AG20443 (cell line): ENCODE measurements at regions not wholly inside any gene's neighbourhood (a gene's known extent, or its start where the extent isn't known, plus 50 kb on each side); places are given as distances from the start of the nearest gene placed in this dataset.

Experiments
- DNase-seq: peaks from one replicate; pipeline ENCODE4 v3.0.0; 2012; ENCODE audit warnings: low spot score, mixed read lengths

DNA sequence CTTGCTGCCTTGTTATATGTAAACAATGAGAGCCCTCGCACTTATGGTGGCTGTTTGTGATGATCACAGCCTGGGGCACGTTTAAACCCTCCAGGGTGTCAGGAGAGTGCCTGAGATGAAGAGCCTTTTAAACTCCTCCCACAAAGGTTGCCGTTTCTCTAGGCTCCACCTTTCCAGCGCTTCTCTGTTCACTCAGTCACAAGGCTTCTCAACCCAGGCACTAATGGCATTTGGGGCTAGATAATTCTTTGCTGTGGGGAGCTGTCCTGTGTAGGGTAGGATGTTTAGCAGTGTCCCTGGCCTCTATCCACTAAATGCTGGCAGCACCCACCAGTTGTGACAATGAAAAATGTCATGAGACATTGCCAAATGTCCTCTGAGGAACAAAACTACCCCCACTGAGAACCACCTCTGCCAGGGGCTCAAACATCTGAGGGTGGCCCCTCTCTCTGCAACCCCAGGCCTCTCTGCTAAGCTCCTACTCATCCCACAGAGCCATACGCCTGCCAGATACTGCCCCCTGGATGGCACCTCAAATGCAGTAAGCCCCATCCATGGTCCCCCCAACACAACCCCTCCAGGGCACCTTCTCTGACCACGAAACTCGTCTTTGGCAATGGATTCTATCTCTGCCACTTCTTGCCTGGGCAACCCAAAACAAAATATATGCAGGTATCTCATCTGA, 144.3 kb upstream of the ZMIZ1 start:
- DNase-seq = no peak

- no peak for DNase-seq
Measured at GRCh38 chr10:78925275-78925674, 143.5 kb upstream of the ZMIZ1 start.

DNA sequence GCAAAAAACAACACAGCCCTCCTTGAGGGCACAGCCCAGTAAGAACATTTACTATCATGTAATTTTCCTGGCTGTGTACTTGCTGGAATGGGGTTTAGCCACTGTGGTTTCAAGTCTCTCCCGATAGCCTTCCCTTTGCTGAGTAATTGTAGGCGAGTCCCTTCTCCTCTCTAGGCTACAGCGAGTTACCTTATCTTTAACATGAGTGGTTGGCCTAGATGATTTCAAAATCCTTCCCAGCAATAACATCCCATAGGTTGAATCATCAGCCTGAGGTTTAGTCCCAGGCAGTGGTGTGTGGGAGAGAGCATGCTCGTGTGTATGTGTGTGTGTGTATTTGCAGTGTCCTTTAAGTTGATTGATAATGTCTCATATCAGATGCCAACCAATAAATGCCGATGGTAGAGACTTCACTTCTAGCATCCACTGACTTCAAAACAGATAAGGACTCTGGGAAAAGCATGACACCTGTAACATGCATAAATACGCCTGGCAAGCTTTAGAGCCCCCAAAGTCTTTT, 142.9 kb upstream of the ZMIZ1 start:
- peak; percentile 89 for DNase-seq

DNA sequence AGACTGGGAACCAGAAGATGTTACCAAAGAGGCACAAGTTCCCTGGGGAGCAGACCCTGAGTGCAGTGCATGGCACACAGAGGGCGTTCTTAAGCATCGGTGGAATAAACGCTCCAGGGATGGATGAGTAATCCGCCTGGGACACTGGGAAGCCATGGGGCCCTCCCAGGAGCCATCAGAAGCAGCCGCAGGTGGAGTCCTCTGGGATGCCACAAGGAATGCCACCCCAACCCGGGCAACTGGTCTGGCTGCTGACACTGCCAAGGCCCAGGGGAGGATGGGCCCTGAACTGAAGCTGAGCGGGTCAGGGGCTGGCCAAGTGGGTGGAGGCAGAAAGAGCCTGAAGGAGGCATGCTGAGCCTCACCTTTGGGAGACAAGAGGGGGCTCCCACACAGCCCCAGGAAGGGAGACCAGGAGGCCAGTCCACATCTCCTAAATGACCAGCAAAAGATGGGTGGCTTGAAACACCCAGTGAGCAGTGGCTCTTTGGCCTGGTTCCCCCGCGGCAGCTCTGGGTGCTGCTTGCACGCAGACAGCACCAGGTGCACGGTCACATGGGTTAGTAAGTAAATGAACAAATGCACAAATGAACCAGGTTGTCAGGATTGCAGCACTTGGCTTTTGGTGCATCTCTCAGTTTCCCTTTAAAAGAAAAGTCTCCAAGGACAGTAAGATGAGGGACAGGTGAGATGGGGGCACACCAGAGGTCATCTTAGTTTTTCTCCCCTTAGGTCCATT, 141.3 kb upstream of the ZMIZ1 start:
- no peak for DNase-seq

- no peak for DNase-seq
Measured at GRCh38 chr10:78928330-78928729, 140.4 kb upstream of the ZMIZ1 start.

DNA sequence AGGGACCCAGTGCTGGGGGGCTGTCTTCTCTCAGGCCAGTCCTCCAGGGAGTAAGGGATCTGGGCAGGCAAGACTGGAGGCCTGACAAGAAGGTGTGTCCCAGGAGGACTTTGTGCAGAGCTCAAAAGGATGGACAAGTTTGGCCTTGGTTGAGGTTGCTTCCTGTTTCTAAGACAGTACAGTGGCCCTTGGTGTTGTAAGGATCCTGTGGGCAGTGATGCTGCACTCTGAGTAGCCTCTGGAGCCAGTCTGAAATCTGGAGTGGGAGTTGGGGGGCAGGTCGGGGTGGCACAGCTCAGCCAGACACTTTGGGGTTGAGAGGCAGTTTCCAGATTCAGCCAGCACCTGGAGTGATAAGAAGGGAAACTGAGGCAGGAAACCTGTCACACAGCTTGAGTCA, 139.2 kb upstream of the ZMIZ1 start:
- DNase-seq = no peak

DNA sequence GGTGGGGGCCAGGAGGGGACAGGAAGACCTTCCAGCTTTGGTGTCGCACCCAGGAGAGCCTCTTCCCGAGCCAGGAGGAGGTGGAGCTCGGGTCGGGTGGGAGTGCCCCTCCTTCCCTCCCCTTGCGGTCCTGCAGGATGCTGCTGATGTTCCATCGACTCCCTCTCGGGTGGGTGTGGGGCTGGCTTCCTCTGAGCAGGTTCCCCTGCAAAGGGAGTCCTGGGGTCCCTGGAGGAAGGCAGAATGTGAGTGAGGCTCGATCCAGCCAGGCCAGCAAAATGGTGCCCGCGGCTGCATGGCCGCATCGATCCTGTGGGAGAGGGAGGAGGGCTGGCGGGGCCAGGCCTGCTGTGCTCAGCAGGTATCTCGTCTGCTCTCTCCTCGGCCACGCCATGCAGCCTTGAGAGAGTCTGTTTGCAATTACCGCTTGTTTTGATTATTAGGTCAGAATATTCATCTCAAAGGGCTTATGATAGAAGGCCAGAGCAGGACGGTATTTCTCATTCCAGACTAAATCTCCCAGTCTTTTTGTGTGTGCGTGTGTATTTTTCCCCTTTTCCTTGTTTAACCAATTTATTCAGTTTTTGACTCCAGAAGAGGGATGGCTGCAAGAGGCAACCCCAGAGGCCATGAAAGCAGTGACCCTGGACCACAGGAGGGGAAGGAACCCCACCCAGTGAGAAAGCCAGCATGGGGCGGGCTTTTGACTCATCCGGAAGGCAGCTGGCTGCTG, 137.3 kb upstream of the ZMIZ1 start:
- peak; percentile 93 for DNase-seq

DNA sequence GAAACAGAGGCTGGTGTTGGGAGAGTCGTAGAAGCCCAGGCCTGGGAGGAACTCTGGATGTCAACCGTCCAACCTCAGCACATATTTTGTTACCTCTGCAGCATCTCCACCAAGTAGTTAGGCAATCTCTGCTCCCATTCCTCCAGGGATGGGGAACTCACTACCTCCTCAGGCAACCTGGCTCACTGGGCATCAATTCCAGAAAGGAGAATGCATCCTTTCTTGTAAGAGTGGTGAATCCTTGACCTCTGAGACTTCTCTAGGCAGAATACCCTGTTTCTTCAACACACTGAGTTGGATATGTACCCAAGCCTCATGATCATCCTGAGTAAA, 136.7 kb upstream of the ZMIZ1 start:
- no peak for DNase-seq

DNA sequence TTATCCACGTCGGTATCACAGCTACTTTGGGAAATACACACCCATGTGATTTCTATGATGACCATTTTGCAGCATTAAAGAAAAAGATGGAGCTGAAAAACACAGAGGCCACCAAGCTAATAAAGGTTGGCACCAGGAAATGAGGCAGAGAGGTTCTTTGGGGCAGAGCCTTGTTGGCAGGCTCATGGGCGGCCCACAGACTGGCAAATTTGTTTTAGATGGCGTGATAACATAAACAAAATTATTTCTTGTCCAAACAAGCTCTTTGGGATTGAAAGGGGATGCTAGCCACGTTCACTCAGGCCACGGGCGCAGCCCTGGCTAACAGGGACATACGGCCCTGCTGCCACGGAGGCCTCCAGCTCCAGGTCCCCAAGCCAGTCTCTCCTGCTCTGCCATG, 135.9 kb upstream of the ZMIZ1 start:
- no peak for DNase-seq

DNA sequence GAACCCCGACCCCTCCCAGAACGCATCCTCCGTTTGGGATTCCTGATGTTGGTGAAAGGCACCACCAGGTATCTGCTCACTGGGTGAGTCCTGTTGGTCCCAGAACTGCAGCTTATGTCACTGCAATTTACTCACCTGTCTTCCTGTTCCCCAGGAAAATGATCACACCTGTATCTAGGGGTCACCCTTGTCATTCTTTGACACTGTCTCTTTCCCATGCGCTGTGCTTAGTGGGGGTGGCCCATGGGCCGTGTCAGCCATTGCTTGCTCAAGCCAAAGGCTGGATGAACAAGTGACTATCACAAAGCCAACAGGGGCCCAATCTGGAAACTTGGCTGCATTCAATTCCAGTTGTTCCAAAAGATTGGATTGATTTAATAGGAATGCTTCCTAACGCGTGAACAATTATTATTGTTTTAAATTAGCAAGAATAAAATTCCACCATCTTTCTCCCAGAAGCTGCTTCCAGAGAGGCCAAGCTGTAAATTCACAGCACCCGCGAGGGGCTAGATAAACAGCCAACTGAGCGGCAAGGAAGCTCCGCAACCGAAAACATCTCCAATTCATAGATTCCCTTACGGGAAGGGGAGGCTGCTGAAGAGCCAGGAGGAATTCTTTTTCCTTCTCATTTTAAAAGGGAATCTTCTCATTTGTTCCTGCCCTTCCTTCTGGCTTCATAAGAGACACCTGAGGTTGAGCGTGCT, 134.8 kb upstream of the ZMIZ1 start:
- DNase-seq = no peak

GRCh38 chr10:78934532-78934898, 134.3 kb upstream of the ZMIZ1 start:
- DNase-seq = peak; percentile 56

- no peak for DNase-seq
Measured at GRCh38 chr10:78934994-78935602, 133.7 kb upstream of the ZMIZ1 start.

DNA sequence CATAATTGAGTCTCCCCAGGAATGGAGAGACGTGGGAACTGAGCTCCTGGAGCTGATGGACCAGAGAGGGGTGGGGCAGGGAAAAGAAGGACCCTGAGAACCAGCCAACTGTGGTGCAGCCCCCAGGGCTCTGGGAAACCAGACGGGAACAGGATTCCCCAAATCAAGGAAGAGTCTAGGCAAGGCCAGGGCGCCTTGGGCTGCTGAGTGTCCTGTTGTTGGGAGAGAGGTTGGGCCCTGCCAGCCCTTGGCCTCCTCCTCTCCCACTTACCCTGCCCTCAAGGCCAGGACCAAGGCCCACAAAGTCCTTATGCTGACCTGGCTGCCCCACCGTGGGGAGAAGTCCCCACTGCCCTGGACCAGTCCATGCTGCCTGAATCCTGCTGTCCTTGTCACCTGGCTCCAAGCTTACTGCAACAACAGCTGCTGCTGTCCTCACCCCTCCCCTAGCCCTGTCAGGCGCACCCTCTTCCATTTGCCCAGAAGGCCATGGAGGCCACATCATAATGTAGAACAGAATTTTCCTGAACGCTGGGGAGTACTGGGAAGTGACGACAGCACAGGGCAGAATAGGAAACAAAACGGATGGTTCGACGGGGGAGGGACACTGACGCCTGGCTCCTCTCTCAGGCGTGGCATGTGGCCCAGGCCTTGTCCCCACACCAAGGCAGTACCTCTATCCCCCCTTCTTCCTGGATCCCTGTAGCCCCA, 132.9 kb upstream of the ZMIZ1 start:
- no peak for DNase-seq

GRCh38 chr10:78936412-78937342, 132.1 kb upstream of the ZMIZ1 start:
- DNase-seq = no peak

DNA sequence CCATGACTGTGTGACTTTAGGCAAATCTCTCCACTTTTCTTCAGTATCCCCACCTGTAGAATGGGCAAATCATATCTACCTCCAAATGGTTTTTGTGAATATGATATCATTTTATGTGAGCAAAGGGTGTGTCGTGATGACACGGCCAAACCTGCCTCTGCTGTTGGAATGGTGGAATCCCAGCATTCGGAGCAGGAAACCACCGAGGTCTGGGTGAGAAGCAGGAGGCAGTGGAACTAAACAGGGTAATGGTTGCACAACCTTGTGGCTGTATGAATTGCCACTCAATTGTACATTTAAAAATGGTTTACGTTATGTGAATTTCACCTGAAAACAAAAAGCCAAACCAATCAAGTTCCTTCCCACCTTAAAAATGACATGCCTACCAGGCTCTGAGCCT, 131.4 kb upstream of the ZMIZ1 start:
- DNase-seq = no peak

DNA sequence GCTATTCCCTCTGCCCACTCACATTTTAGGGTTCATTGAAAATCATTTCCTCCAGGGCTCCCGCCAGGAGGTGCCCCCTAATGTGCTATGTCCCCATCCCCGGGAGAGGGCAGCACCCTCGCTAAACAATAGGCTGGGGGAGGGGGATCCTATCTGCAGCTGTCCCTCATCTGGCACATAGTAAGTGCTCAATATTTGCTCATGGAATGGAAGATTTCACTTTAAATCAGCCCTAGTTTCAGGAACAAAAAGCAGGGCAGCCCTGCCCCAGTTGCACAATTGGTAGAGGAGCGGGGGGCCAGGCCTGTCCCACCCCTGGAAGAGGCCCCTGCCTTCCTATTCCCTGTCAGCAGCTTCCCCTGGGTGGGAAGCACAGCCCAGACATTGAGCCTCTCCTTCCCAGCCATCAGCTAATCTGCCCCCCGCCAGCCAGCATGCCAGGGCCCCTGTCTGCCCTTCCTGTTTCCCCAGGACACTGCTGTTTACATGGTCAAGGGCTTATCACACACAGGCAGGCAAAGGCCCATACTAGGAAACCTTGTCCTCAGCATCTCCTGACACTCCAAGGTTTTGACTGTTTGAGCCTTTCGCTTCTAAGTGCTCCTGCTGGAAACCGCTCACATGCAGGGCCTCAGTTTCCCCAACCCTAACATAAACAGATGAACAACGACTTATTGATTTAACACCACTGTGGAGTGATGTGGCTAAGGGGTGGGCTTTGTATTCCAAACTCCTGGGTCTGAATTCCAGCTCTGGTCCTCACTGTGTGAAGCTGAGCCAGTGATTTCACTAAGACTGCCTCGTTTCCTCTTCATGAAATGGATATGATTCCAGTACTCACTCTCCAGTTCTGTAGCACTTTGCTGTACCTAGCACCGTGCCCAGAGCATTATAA, 130.7 kb upstream of the ZMIZ1 start:
- DNase-seq = no peak

DNA sequence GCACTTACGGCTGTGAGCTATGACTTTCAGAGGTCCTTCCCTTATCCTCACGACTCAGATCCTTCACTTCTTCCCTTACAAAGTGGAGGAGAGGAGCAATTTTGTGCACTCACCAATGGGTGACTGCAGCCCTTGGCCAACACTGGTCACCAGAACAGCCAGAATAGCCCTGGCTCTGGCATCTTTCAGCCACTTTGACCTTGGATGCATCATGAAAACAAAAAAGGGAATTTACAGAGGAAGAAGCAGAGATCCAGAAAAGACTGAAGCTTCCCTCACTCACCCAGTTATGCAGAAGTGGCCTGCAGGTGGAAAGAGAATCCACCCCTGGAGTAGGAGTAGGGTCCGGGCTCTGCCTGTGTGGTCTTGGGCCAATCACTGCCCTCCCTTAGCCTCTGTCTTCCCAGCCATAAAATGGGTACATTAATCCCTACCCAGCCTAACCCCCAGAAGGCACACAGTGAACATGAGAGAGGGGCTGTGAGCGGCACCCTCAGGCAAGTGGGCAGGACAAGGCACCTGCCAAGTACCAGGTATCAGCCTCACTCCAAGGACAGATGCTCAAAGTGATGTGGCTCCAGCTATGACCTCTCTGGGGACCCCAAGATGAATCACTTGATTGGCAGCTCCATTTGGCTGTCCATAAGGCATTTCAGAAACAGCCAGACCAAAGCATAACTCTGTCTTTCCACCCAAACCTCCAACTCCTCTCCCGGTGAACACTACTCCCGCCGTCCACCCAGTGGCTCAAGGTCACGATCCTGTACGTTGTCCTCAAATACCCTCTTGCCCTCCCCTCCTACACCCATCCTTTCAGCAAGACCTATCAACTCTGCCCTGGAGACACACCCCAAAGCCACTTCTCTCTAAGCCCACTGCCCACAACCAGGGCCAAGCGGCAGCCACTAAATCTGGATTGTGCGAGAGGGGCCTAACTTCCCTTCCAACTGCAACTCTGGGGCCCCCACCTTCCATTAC, 129.8 kb upstream of the ZMIZ1 start:
- no peak for DNase-seq

DNA sequence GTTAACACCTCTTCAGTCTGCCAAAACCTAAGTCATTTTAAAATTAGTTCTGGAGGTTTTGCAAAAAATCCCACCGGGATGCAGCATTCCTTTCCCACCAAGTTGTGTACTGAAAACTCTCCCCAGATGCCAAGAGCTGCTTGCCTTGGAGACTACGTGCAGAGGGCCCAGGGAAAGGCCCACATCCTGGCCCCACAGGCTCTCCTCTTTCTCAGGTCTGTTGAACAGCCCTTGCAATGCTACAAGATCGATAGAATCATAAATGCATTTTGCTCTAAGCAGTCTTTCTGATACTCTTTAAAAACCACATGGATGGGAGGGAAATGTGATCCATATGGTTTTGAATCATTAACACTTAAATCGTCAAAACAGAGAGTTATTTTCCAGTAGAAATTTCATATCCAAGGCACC, 126.7 kb upstream of the ZMIZ1 start:
- no peak for DNase-seq
